ENCODE measurements at regions not wholly inside any gene's neighbourhood (a gene's known extent, or its start where the extent isn't known, plus 50 kb on each side); places are given as distances from the start of the nearest gene placed in this dataset.
"Not testable (repeated sequence)": the region's sequence is repeated elsewhere in the genome, so short reads cannot be mapped to it uniquely, and the experiment has no call there.

- TF ChIP-seq CTCF (IDR thresholded peaks at IDR 0.05); POLR2A (IDR thresholded peaks at IDR 0.05; ENCODE audit: low read depth): not testable (repeated sequence)
Observed at GRCh38 chr9:29104166-29104565, 1530.9 kb upstream of the C9orf72 start.

Measured in esophagus muscularis mucosa (tissue), 3 donors.